H9 (cell line): ENCODE measurements at regions not wholly inside any gene's neighbourhood (a gene's known extent, or its start where the extent isn't known, plus 50 kb on each side); places are given as distances from the start of the nearest gene placed in this dataset.

Source experiments
- DNase-seq: peaks from one replicate; pipeline ENCODE4 v3.0.0-alpha.2; 2017
- H2AFZ ChIP-seq: one replicate; pipeline ENCODE4 v1.6.1; 2013; ENCODE audit warnings: mild to moderate bottlenecking, low read length, control low read depth, moderate library complexity
- H2AK5ac ChIP-seq: 2 replicates; pipeline ENCODE4 v1.6.1; 2013; ENCODE audit warnings: low read length, control low read depth, mixed read lengths; ENCODE audit not compliant: insufficient read length
- H2BK120ac ChIP-seq: one replicate; pipeline ENCODE4 v1.6.1; 2013; ENCODE audit warnings: low read depth, mild to moderate bottlenecking, low read length, control low read depth, inconsistent platforms; ENCODE audit not compliant: poor library complexity, severe bottlenecking
- H2BK12ac ChIP-seq: 2 replicates; pipeline ENCODE4 v1.6.1; 2013; ENCODE audit warnings: low read length, control low read depth, mixed read lengths, low read depth; ENCODE audit not compliant: insufficient read length
- H2BK15ac ChIP-seq: 2 replicates; pipeline ENCODE4 v1.6.1; 2013; ENCODE audit warnings: low read depth, low read length, control low read depth
- H2BK20ac ChIP-seq: one replicate; pipeline ENCODE4 v1.6.1; 2013; ENCODE audit warnings: low read depth, mild to moderate bottlenecking, low read length, control low read depth, inconsistent platforms; ENCODE audit not compliant: poor library complexity, severe bottlenecking
- H2BK5ac ChIP-seq: 2 replicates; pipeline ENCODE4 v1.6.1; 2013; ENCODE audit warnings: low read length, control low read depth, mixed read lengths; ENCODE audit not compliant: insufficient read length
- H3K14ac ChIP-seq: 2 replicates; pipeline ENCODE4 v1.6.1; 2013; ENCODE audit warnings: low read length, control low read depth; ENCODE audit not compliant: insufficient read depth
- H3K18ac ChIP-seq: 2 replicates; pipeline ENCODE4 v1.6.1; 2013; ENCODE audit warnings: low read depth, mild to moderate bottlenecking, mixed read lengths, low read length, control low read depth; ENCODE audit not compliant: insufficient read length
- H3K23ac ChIP-seq: 2 replicates; pipeline ENCODE4 v1.6.1; 2013; ENCODE audit warnings: low read length, control low read depth, mixed read lengths, low read depth; ENCODE audit not compliant: insufficient read length
- H3K23me2 ChIP-seq: 2 replicates; pipeline ENCODE4 v1.6.1; 2013; ENCODE audit warnings: low read depth, mild to moderate bottlenecking, mixed read lengths, low read length, control low read depth; ENCODE audit not compliant: insufficient read length, poor library complexity, severe bottlenecking
- H3K27ac ChIP-seq: 2 replicates; pipeline ENCODE4 v1.5.1; 2013; ENCODE audit warnings: low read length, control low read depth, mixed read lengths, low read depth; ENCODE audit not compliant: insufficient read length
- H3K27me3 ChIP-seq: 2 replicates; pipeline ENCODE4 v1.6.1; 2013; ENCODE audit warnings: low read length, control low read depth, inconsistent platforms; ENCODE audit not compliant: insufficient read depth
- H3K4ac ChIP-seq: 2 replicates; pipeline ENCODE4 v1.6.1; 2013; ENCODE audit warnings: low read depth, mild to moderate bottlenecking, control low read depth, inconsistent platforms, low read length, moderate library complexity
- H3K4me1 ChIP-seq: 2 replicates; pipeline ENCODE4 v1.6.1; 2013; ENCODE audit warnings: low read length, control low read depth, inconsistent platforms; ENCODE audit not compliant: insufficient read depth
- H3K4me2 ChIP-seq: 2 replicates; pipeline ENCODE4 v1.6.1; 2013; ENCODE audit warnings: low read length, control low read depth, mixed read lengths; ENCODE audit not compliant: insufficient read length, insufficient read depth
- H3K56ac ChIP-seq: 2 replicates; pipeline ENCODE4 v1.6.1; 2013; ENCODE audit warnings: low read depth, mild to moderate bottlenecking, mixed read lengths, low read length, control low read depth; ENCODE audit not compliant: insufficient read length
- H3K79me1 ChIP-seq: 2 replicates; pipeline ENCODE4 v1.6.1; 2013; ENCODE audit warnings: low read depth, mild to moderate bottlenecking, moderate library complexity, low read length, control low read depth, inconsistent platforms; ENCODE audit not compliant: insufficient read depth, poor library complexity, severe bottlenecking
- H3K79me2 ChIP-seq: 2 replicates; pipeline ENCODE4 v1.6.1; 2013; ENCODE audit warnings: low read length, control low read depth, inconsistent platforms; ENCODE audit not compliant: insufficient read depth
- H3K9ac ChIP-seq: 2 replicates; pipeline ENCODE4 v1.6.1; 2013; ENCODE audit warnings: low read length, control low read depth, mixed read lengths; ENCODE audit not compliant: insufficient read length; ENCODE audit errors: extremely low read depth
- H3K9me3 ChIP-seq: one replicate; pipeline ENCODE4 v1.6.1; 2013; ENCODE audit warnings: low read depth, low read length, inconsistent platforms; ENCODE audit not compliant: control insufficient read depth
- H3T11ph ChIP-seq: one replicate; pipeline ENCODE4 v1.6.1; 2013; ENCODE audit warnings: mild to moderate bottlenecking, low read length, control low read depth, inconsistent platforms
- H4K20me1 ChIP-seq: one replicate; pipeline ENCODE4 v1.6.1; 2013; ENCODE audit not compliant: control insufficient read depth, insufficient read length, insufficient read depth
- H4K5ac ChIP-seq: 2 replicates; pipeline ENCODE4 v1.6.1; 2013; ENCODE audit warnings: low read depth, mild to moderate bottlenecking, mixed read lengths, low read length, control low read depth; ENCODE audit not compliant: insufficient read length
- H4K8ac ChIP-seq: replicated peaks from 2 replicates; pipeline ENCODE4 v1.6.1; 2013; ENCODE audit warnings: low read length, control low read depth, mixed read lengths, low read depth; ENCODE audit not compliant: insufficient read length
- H4K91ac ChIP-seq: 2 replicates; pipeline ENCODE4 v1.6.1; 2013; ENCODE audit warnings: low read depth, mild to moderate bottlenecking, moderate library complexity, mixed read lengths, low read length, control low read depth; ENCODE audit not compliant: insufficient read length
- H3K27ac Mint-ChIP-seq, 3 experiments: 2 replicates in 2 of 3; 3 replicates in 1 of 3; pipeline ENCODE4 v1.8.0; 2020 to 2021; ENCODE audit warnings: mixed read lengths in 3 of 3, mild to moderate bottlenecking in 1 of 3, moderate library complexity in 1 of 3
- H3K27me3 Mint-ChIP-seq: 2 replicates; pipeline ENCODE4 v1.8.0; 2021; ENCODE audit warnings: low read depth, mild to moderate bottlenecking, moderate library complexity, mixed read lengths
- H3K36me3 Mint-ChIP-seq, 3 experiments: 2 replicates in 2 of 3; 3 replicates in 1 of 3; pipeline ENCODE4 v1.8.0; 2020 to 2021; ENCODE audit warnings: low read depth in 3 of 3, mixed read lengths in 3 of 3; ENCODE audit not compliant: insufficient read depth in 1 of 3
- H3K4me1 Mint-ChIP-seq, 2 experiments: 2 replicates each; pipeline ENCODE4 v1.8.0; 2020; ENCODE audit warnings: mixed read lengths in 2 of 2
- H3K4me3 Mint-ChIP-seq, 2 experiments: 2 replicates in 1 of 2; 3 replicates in 1 of 2; pipeline ENCODE4 v1.8.0; 2020 to 2021; ENCODE audit warnings: mild to moderate bottlenecking in 2 of 2, mixed read lengths in 2 of 2, moderate library complexity in 1 of 2
- H3K9me3 Mint-ChIP-seq, 2 experiments: 2 replicates in 1 of 2; 3 replicates in 1 of 2; pipeline ENCODE4 v1.8.0; 2020; ENCODE audit warnings: mild to moderate bottlenecking in 2 of 2, mixed read lengths in 2 of 2, moderate library complexity in 1 of 2
- CTCF ChIP-seq: fragments of 200-600 bp; sonication (generic); conservative IDR thresholded peaks from 3 replicates; pipeline ENCODE4 v1.8.0; 2021; ENCODE audit warnings: antibody characterized with exemption, mild to moderate bottlenecking
- WGBS: extraction: QIAGEN DNeasy Blood & Tissue Kit; methylation state at CpG from one replicate; pipeline ENCODE4 v1.1.7; 2013; ENCODE audit warnings: missing lambda C conversion rate, low lambda C conversion rate, mixed read lengths; ENCODE audit not compliant: insufficient read length; ENCODE audit errors: extremely low coverage; 5-methylcytosine and 5-hydroxymethylcytosine counted together

DNA sequence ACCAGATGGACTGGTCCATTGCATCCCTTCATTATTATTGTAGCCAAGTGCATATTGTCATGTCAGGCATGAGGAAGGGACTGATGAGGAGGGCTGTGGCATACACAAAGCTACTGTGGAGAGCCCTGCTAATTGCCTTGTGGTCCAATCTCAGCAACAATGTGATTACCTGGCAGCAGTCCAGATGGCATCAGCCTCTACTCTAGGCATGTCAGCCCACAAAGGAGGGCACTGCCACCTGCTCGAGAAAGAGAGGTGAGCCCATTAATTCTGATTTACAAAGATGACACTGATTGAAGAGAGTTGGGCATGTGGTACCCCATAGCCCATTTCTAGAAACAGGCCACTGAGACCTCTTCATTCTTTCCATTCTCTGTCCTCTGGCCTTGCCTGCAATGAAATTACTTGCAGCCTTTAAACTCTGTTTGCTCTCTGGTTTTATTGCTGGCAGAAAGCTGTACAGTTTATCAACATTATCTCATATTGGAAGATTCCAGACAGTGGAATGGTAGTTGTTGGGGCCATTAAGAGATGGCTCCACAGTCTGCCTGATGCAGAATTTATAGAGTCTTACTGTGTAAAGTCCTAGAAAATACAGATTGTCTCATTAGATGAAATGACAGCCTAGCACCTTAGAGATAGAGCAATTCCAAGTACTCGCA is 307.7 kb downstream of the ARPP21 start:
- no peak for TF ChIP-seq CTCF
- Histone ChIP-seq H3K79me2 (no peaks in the 10 kb centered on the region), H3K9ac (no peak overlapping the region), H3K9me3 (no peaks in the 10 kb centered on the region), H3K18ac (no peak overlapping the region), H3K14ac (no peak overlapping the region), H2AK5ac (no peak overlapping the region), H3K23ac (no peak overlapping the region), H2BK12ac (no peak overlapping the region), H3K27me3 (no peaks in the 10 kb centered on the region), H3K79me1 (no peaks in the 10 kb centered on the region), H2BK20ac (no peak overlapping the region), H2BK5ac (no peak overlapping the region), H3K23me2 (no peaks in the 10 kb centered on the region), H4K8ac (no peak overlapping the region), H3K56ac (no peak overlapping the region), H3K4me1 (no peaks in the 10 kb centered on the region), H3K4ac (no peak overlapping the region), H2AFZ (no peak overlapping the region), H4K5ac (no peak overlapping the region), H3T11ph (no peak overlapping the region), H3K27ac (no peak overlapping the region), H4K91ac (no peak overlapping the region), H3K4me2 (no peak overlapping the region), H2BK15ac (no peak overlapping the region), H4K20me1 (no peaks in the 10 kb centered on the region), H2BK120ac (no peak overlapping the region)
- Mint-ChIP-seq H3K27ac (no peak overlapping the region; a peak in 1 of 7 replicates), H3K4me3 (no peak overlapping the region), H3K36me3 (no peaks in the 10 kb centered on the region), H3K9me3 (no peaks in the 10 kb centered on the region), H3K27me3 (no peaks in the 10 kb centered on the region), H3K4me1 (no peaks in the 10 kb centered on the region)
- WGBS = no CpG with 5 or more reads among the region's 2 CpGs
- DNase-seq = no peak
